Keratinocyte (primary cell): ENCODE measurements at regions not wholly inside any gene's neighbourhood (a gene's known extent, or its start where the extent isn't known, plus 50 kb on each side); places are given as distances from the start of the nearest gene placed in this dataset.

ENCODE experiments used
- DNase-seq: peaks from one replicate; pipeline ENCODE4 v3.0.0-alpha.2; 2011; ENCODE audit warnings: low read depth, missing footprints, low spot score
- FAIRE-seq: peaks from 2 replicates; lab custom pipeline; 2011; peaks lifted over from hg19 to GRCh38; lab: Jason Lieb, UNC
- H2AFZ ChIP-seq: 2 replicates; pipeline ENCODE4 v1.6.0; 2012; ENCODE audit warnings: low read length, control low read depth, inconsistent platforms; ENCODE audit not compliant: control insufficient read depth
- H3K27ac ChIP-seq: 2 replicates; pipeline ENCODE4 v1.5.1; 2011; ENCODE audit warnings: low read length; ENCODE audit not compliant: control insufficient read depth, insufficient read depth
- H3K27me3 ChIP-seq: 3 replicates; pipeline ENCODE4 v1.6.0; 2011; ENCODE audit warnings: low read length; ENCODE audit not compliant: control insufficient read depth, insufficient read depth; ENCODE audit errors: extremely low read depth
- H3K36me3 ChIP-seq, 2 experiments: 2 replicates in 1 of 2; 3 replicates in 1 of 2; pipeline ENCODE4 v1.5.1; 2011; ENCODE audit warnings: low read length in 2 of 2, mild to moderate bottlenecking in 1 of 2; ENCODE audit not compliant: control insufficient read depth in 2 of 2, insufficient read depth in 2 of 2; ENCODE audit errors: extremely low read depth in 1 of 2
- H3K4me1 ChIP-seq: 3 replicates; pipeline ENCODE4 v1.5.1; 2011; ENCODE audit warnings: low read length; ENCODE audit not compliant: control insufficient read depth, insufficient read depth; ENCODE audit errors: extremely low read depth
- H3K4me2 ChIP-seq: 3 replicates; pipeline ENCODE4 v1.6.0; 2011; ENCODE audit warnings: low read depth, low read length; ENCODE audit not compliant: control insufficient read depth, insufficient read depth; ENCODE audit errors: extremely low read depth
- H3K4me3 ChIP-seq, 3 experiments: fragments of 200-600 bp in 1 of 3; sonication (generic) in 1 of 3; 2 replicates in 2 of 3; 3 replicates in 1 of 3; pipeline ENCODE4 v1.5.1; 2011 to 2016; ENCODE audit warnings: low read length in 3 of 3, mild to moderate bottlenecking in 3 of 3, control low read depth in 2 of 3, inconsistent platforms in 1 of 3, low read depth in 1 of 3, mixed read lengths in 1 of 3, mixed run types in 1 of 3, moderate library complexity in 1 of 3; ENCODE audit not compliant: control insufficient read depth in 2 of 3, insufficient read depth in 2 of 3; ENCODE audit errors: extremely low read depth in 1 of 3
- H3K79me2 ChIP-seq: 2 replicates; pipeline ENCODE4 v1.6.0; 2012; ENCODE audit warnings: low read length; ENCODE audit not compliant: control insufficient read depth, insufficient read depth
- H3K9ac ChIP-seq: 3 replicates; pipeline ENCODE4 v1.6.0; 2011; ENCODE audit warnings: low read length; ENCODE audit not compliant: control insufficient read depth, insufficient read depth; ENCODE audit errors: extremely low read depth
- H3K9me1 ChIP-seq: 3 replicates; pipeline ENCODE4 v1.6.0; 2011; ENCODE audit warnings: low read length; ENCODE audit not compliant: control insufficient read depth, insufficient read depth; ENCODE audit errors: extremely low read depth
- H3K9me3 ChIP-seq: 2 replicates; pipeline ENCODE4 v1.5.1; 2012; ENCODE audit warnings: low read depth, low read length; ENCODE audit not compliant: control insufficient read depth
- H4K20me1 ChIP-seq: 3 replicates; pipeline ENCODE4 v1.6.0; 2011; ENCODE audit warnings: low read length; ENCODE audit not compliant: control insufficient read depth, insufficient read depth; ENCODE audit errors: extremely low read depth
- EZH2 ChIP-seq: IDR thresholded peaks from one replicate; pipeline ENCODE4 v1.6.1; 2012; ENCODE audit warnings: inconsistent platforms, mild to moderate bottlenecking, low read length, moderate library complexity
- dilution Hi-C: fragments of 300-500 bp; cut with MboI; formaldehyde crosslinking; loops from one replicate; pipeline ENCODE4 v1.7.0; 2020; ENCODE audit warnings: low sequenced_read_pairs; ENCODE audit not compliant: extremely low pct_ligation_motif_present
- TF ChIP-seq, protein P1 (sequence below), 3 experiments: IDR thresholded peaks in 1 of 3; conservative IDR thresholded peaks in 1 of 3; optimal IDR thresholded peaks in 1 of 3; 2 replicates in 2 of 3; 3 replicates in 1 of 3; pipeline versions ENCODE3 to v1.5.1; 2011; ENCODE audit warnings: low read length in 3 of 3, mild to moderate bottlenecking in 3 of 3, moderate library complexity in 2 of 3, control low read depth in 1 of 3, inconsistent platforms in 1 of 3; ENCODE audit not compliant: insufficient read depth in 2 of 3; ENCODE audit errors: extremely low read depth in 1 of 3

DNA sequence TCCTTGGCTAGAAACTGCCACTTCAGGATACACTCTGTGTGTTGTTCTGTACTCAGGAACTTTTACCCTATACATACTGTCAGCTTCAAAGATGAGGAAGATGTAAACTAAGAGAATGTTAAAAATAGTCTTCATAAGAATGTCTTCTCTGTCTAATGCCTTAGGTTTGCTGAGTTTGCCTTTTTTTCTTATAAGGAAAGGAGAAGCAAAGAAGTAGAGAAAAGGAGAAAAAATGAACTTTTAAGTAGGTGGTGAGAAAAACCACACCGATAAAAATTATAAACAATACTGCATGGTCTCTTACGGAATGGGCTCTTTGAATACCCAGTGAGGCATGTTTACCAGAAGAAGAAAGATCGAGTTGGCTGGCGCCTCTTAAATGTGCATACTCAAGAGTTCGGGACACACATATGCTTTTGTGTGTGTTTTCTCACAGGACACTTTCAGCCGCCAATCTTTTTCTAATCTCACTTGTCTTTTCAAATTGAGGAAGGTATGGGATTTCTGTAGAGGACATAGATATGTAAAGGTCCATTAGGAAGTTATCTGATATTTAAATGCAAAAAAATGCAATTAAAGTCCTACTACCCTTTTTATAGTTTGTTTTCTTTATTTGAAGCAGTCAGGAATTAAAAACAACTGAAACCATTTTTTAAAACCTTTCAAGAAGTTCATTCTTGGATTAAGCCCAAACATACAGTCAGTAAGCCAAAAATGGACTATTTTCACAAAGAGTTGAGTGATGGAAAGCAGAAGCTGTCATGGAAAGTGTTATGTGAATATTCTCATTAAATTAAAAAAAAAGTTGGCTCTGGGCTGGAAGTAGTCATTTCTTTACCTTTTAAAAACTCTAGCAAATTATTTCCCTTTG is 100.6 kb upstream of the MDFIC start:
- FAIRE-seq = no peak
- Histone ChIP-seq H3K4me1 (peaks cover 27% of the 10 kb centered on the region), H3K4me2 (no peak overlapping the region), H3K9me3 (no peaks in the 10 kb centered on the region), H3K79me2 (no peaks in the 10 kb centered on the region), H3K4me3 (no peak overlapping the region), H3K36me3 (no peaks in the 10 kb centered on the region), H3K27ac (no peak overlapping the region), H2AFZ (no peak overlapping the region), H4K20me1 (no peaks in the 10 kb centered on the region), H3K27me3 (no peaks in the 10 kb centered on the region), H3K9me1 (no peaks in the 10 kb centered on the region), H3K9ac (no peak overlapping the region)
- DNase-seq = no peak
- dilution Hi-C loops = no loop called here
- no peak for TF ChIP-seq EZH2
- TF ChIP-seq, protein P1, sequence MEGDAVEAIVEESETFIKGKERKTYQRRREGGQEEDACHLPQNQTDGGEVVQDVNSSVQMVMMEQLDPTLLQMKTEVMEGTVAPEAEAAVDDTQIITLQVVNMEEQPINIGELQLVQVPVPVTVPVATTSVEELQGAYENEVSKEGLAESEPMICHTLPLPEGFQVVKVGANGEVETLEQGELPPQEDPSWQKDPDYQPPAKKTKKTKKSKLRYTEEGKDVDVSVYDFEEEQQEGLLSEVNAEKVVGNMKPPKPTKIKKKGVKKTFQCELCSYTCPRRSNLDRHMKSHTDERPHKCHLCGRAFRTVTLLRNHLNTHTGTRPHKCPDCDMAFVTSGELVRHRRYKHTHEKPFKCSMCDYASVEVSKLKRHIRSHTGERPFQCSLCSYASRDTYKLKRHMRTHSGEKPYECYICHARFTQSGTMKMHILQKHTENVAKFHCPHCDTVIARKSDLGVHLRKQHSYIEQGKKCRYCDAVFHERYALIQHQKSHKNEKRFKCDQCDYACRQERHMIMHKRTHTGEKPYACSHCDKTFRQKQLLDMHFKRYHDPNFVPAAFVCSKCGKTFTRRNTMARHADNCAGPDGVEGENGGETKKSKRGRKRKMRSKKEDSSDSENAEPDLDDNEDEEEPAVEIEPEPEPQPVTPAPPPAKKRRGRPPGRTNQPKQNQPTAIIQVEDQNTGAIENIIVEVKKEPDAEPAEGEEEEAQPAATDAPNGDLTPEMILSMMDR (optimal IDR thresholded peaks at IDR 0.05 in 1 of 3, IDR thresholded peaks at IDR 0.05 in 1 of 3, conservative IDR thresholded peaks at IDR 0.05 in 1 of 3; ENCODE audit: extremely low read depth in 1 of 3, insufficient read depth in 2 of 3, low read length in 3 of 3) = no peak

DNA sequence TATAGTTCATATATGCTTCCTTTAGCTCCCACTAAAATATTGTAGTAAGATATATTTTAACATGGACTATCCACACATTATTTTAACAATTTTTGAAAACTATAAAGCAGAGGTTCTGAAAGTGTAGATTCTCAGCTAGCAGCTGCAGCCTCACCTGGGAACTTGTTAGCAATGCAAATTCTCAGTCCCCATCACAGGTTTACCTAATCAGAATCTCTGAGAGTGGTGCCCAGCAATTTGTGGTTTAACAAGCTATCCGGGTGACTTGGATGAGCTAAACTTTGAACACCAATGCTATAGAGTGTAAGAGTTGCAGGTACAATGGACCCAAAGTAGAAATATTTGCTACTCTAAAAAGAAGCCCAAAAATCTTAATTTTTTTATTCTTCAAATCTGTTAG is 99.8 kb upstream of the MDFIC start:
- Histone ChIP-seq H3K9ac (no peak overlapping the region), H3K27ac (no peak overlapping the region), H3K9me1 (no peaks in the 10 kb centered on the region), H3K9me3 (no peaks in the 10 kb centered on the region), H3K4me3 (no peak overlapping the region), H3K4me2 (no peak overlapping the region), H3K4me1 (peaks cover 27% of the 10 kb centered on the region), H3K27me3 (no peaks in the 10 kb centered on the region), H3K36me3 (no peaks in the 10 kb centered on the region), H4K20me1 (no peaks in the 10 kb centered on the region), H2AFZ (no peak overlapping the region), H3K79me2 (no peaks in the 10 kb centered on the region)
- FAIRE-seq (no peak), DNase-seq (no peak)
- TF ChIP-seq EZH2 = no peak
- TF ChIP-seq, protein P1 (optimal IDR thresholded peaks at IDR 0.05 in 1 of 3, IDR thresholded peaks at IDR 0.05 in 1 of 3, conservative IDR thresholded peaks at IDR 0.05 in 1 of 3; ENCODE audit: extremely low read depth in 1 of 3, insufficient read depth in 2 of 3, low read length in 3 of 3) = no peak
- dilution Hi-C loops = no loop called here
